AG04449 (cell line): ENCODE measurements at regions not wholly inside any gene's neighbourhood (a gene's known extent, or its start where the extent isn't known, plus 50 kb on each side); places are given as distances from the start of the nearest gene placed in this dataset.
"Not testable (repeated sequence)": the region's sequence is repeated elsewhere in the genome, so short reads cannot be mapped to it uniquely, and the experiment has no call there.

Experiments
- CTCF ChIA-PET: fragments of 350-600 bp; formaldehyde crosslinking; extraction: SDS; loops from one replicate; lab custom pipeline; 2021; ENCODE audit warnings: antibody characterized with exemption; lab: Yijun Ruan, JAX
- POLR2A ChIA-PET: fragments of 400-600, 350-600 bp; formaldehyde crosslinking; extraction: SDS; loops from one replicate; lab custom pipeline; 2020; ENCODE audit warnings: antibody characterized with exemption, inconsistent platforms; lab: Yijun Ruan, JAX
- DNase-seq: peaks from one replicate; pipeline ENCODE4 v3.0.0-alpha.2; 2010; ENCODE audit warnings: low read depth, low spot score
- H3K4me3 ChIP-seq: 2 replicates; pipeline ENCODE4 v1.5.1; 2011; ENCODE audit warnings: low read depth, mild to moderate bottlenecking, control low read depth, low read length
- TF ChIP-seq, protein P1 (sequence below): IDR thresholded peaks from one replicate; pipeline ENCODE4 v1.5.1; 2011; ENCODE audit warnings: mild to moderate bottlenecking, moderate library complexity, low read length, control low read depth, inconsistent platforms; ENCODE audit not compliant: insufficient read depth; ENCODE audit errors: missing control alignments

DNA sequence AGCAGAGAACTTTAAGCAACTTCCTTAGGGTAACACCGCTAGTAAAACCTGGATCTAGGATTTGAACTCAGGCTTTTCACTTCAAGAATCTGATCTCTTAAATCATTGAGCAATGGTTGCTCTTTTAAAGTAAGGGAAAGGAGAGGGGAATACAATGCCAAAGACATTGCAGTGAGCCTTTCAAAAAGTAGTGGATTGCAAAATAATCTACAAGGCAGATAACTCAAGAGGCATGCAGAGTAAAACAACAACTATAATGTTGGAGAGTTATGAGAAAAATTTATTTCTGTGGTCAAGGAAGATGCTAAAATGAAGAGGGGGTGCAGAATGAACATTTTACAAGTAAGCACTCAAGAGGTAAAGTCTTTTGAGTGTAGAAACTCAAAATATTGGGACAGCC, 432.6 kb downstream of the C12orf50 start:
- POLR2A ChIA-PET = no interaction called here
- DNase-seq = no peak
- H3K4me3 ChIP-seq = no peak overlapping the region
- TF ChIP-seq, protein P1, sequence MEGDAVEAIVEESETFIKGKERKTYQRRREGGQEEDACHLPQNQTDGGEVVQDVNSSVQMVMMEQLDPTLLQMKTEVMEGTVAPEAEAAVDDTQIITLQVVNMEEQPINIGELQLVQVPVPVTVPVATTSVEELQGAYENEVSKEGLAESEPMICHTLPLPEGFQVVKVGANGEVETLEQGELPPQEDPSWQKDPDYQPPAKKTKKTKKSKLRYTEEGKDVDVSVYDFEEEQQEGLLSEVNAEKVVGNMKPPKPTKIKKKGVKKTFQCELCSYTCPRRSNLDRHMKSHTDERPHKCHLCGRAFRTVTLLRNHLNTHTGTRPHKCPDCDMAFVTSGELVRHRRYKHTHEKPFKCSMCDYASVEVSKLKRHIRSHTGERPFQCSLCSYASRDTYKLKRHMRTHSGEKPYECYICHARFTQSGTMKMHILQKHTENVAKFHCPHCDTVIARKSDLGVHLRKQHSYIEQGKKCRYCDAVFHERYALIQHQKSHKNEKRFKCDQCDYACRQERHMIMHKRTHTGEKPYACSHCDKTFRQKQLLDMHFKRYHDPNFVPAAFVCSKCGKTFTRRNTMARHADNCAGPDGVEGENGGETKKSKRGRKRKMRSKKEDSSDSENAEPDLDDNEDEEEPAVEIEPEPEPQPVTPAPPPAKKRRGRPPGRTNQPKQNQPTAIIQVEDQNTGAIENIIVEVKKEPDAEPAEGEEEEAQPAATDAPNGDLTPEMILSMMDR = no peak
- CTCF ChIA-PET = interaction anchor here (1.4 kb wide), 1 partner anchor 255 kb away, joined by 3 read pairs; no protein-coding TSS in a partner anchor

DNA sequence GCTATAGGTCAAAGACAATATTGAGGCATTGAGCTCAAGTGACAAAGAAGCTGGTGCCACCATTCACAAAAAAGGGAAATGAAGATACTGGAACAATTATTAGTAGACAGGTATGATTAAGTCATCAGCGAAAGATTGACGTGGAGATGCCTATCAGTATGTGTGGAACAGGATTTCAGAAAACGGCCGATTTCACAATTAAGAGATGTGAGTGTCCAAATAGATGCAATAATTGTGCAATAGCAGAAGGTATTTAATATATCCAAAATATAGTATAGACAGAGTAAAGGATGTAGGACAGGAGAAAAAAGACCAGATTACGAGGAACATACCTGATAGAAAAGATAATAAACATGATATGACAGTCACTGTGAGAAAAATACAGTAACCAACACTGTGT, 433.1 kb downstream of the C12orf50 start:
- no peak for DNase-seq
- ChIA-PET POLR2A (no interaction called here), CTCF (interaction anchor here (1.4 kb wide), 1 partner anchor 256 kb away, joined by 3 read pairs; no protein-coding TSS in a partner anchor)
- no peak overlapping the region for H3K4me3 ChIP-seq
- TF ChIP-seq, protein P1 = no peak

DNA sequence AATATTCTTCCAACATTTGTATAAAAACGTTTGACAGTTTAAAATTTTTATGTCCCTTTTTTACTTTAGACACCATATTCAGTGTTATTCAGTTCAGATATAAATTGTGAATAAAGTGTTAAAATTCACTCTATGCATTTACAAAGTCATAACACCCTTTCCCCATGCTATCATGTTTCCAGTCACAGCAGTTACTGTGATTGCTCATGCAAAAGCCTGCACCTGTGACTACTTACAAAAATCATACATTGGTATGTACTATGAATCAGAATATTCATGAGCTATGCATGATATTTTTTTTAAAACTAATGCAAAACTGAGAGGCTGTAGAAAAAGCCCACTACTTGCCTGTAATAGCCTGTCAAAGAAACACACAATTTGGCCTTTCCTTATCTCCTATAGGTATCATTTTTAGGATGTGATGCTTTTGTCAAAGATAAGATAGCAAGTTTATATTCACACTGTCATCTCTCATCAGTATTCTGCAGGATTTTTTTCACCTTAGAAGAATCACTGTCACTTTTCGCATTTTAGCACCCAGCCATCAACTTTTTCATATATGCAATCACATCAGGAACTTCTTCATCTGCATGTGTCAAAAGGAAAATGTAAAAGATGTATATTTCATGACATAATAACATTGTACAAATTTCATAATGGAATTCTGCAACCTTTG, 443.2 kb downstream of the C12orf50 start:
- DNase-seq = no peak
- ChIA-PET CTCF (no interaction called here), POLR2A (no interaction called here)
- TF ChIP-seq, protein P1 = no peak
- H3K4me3 ChIP-seq = no peak overlapping the region

DNA sequence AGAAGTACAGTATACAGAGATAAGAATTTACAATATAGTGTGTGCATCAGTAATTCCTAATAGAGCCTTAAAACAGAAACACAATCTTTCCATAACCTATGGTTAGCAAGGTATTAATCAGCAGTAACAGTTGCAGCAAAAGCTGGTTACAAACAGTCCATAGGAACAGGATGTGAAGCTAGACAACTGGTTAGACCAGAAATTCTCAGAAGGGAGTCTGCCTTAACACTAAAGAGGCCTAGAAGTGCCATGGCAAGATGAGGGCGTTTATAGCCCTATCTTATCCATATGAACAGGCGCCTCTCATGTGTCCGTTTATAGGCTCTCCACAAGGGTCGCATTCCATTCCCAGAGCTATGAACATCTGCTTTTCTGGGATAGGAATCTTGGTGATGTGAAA, 450.1 kb downstream of the C12orf50 start:
- H3K4me3 ChIP-seq, CTCF ChIA-PET, DNase-seq, POLR2A ChIA-PET: not testable (repeated sequence)

DNA sequence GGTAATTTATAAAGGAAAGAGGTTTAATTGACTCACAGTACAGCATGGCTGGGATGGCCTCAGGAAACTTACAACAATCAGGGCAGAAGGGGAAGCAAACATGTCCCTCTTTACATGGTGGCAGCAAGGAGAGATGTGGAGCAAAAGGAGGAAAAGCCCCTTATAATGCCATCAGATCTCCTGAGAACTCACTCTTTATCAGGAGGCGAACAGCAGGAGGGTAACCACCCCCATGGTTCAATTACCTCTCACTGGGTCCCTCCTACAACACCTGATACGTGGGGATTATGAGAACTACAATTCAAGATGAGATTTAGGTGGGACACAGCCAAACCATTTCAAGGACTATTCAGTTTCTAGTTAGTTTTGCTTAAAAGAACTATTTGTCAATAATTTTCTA, 453.3 kb downstream of the C12orf50 start:
- ChIA-PET CTCF (no interaction called here), POLR2A (no interaction called here)
- H3K4me3 ChIP-seq = no peak overlapping the region
- TF ChIP-seq, protein P1 = no peak
- DNase-seq = no peak

DNA sequence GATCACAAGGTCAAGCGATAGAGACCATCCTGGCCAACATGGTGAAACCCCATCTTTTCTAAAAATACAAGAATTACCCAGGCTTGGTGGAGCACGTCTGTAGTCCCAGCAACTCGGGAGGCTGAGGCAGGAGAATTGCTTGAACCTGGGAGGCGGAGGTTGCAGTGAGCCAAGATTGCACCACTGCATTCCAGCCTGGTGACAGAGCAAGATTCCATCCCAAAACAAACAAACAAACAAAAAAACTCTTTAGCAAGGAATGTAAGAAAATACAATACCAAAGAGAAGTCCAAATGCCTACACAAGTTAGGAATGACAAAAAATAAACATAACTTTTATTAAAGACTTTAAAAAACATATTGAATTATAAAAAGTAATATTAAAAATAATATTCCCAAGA, 462.3 kb downstream of the C12orf50 start:
- POLR2A ChIA-PET, CTCF ChIA-PET, DNase-seq, H3K4me3 ChIP-seq: not testable (repeated sequence)

DNA sequence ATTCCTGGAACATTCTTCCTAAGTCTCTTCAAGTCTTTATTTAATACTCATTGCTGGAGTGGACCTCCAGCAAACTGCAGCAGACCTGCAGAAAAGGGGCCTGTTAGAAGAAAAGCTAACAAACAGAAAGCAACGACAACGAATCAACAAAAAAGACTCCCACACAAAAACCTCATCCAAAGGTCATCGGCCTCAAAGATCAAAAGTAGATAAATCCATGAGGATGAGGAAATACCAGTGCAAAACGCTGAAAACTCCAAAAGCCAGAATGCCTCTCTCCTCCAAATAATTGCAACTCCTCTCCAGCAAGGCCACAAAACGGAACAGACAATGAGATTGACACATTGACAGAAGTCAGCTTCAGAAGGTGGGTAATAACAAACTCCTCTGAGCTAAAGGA, 472.2 kb downstream of the C12orf50 start:
- DNase-seq = no peak
- H3K4me3 ChIP-seq = no peak overlapping the region
- ChIA-PET CTCF (no interaction called here), POLR2A (no interaction called here)
- TF ChIP-seq, protein P1 = no peak

DNA sequence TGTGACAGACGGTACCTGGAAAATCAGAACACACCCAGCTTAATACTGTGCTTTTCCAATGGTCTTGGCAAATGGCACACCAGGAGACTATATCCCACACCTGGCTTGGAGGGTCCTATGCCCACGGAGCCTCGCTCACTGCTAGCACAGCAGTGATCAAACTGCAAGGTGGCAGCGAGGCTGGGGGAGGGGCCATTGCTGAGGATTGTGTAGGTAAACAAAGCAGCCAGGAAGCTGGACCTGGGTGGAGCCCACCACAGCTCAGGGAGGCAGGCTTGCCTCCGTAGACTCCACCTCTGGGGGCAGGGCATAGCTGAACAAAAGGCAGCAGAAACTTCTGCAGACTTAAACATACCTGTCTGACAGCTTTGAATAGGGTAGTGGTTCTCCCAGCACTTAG, 498.0 kb downstream of the C12orf50 start:
- H3K4me3 ChIP-seq, POLR2A ChIA-PET, CTCF ChIA-PET, DNase-seq: not testable (repeated sequence)
